HepG2 (cell line): ENCODE measurements at regions not wholly inside any gene's neighbourhood (a gene's known extent, or its start where the extent isn't known, plus 50 kb on each side); places are given as distances from the start of the nearest gene placed in this dataset.

Experiments
- EP300 ChIP-seq, 3 experiments: sonication (generic) in 1 of 3; formaldehyde crosslinking in 1 of 3; IDR thresholded peaks; 2 replicates each; pipeline versions ENCODE4 v1.5.1 to v1.6.1; 2011 to 2020; ENCODE audit warnings: low read depth in 2 of 3, low read length in 2 of 3, borderline replicate concordance in 1 of 3, improper control_type of control experiment in 1 of 3, mild to moderate bottlenecking in 1 of 3, missing genetic modification reagents in 1 of 3, moderate library complexity in 1 of 3
- FOXM1 ChIP-seq: sonication (generic); formaldehyde crosslinking; IDR thresholded peaks from 2 replicates; pipeline ENCODE4 v1.5.0; 2020; ENCODE audit warnings: missing genetic modification reagents
- FOXP1 ChIP-seq, 2 experiments: fragments of 450-650 bp in 1 of 2; IDR thresholded peaks; 2 replicates each; pipeline ENCODE4 v1.6.1; 2017 to 2018; ENCODE audit warnings: antibody characterized with exemption in 1 of 2
- HDAC2 ChIP-seq: sonication (generic); formaldehyde crosslinking; IDR thresholded peaks from 2 replicates; pipeline ENCODE4 v1.4.0; 2020; ENCODE audit warnings: missing genetic modification reagents
- PCBP1 ChIP-seq: fragments of 200-400 bp; formaldehyde crosslinking; IDR thresholded peaks from 2 replicates; pipeline ENCODE4 v1.6.1; 2017; ENCODE audit warnings: mild to moderate bottlenecking, low read depth, low read length, borderline replicate concordance
- RNF2 ChIP-seq: fragments of 450-650 bp; conservative IDR thresholded peaks from 2 replicates; pipeline ENCODE4 v1.6.1; 2016; ENCODE audit warnings: low read depth
- ZBTB8A ChIP-seq: sonication (generic); formaldehyde crosslinking; IDR thresholded peaks from 2 replicates; pipeline ENCODE4 v1.4.0; 2020; ENCODE audit warnings: mild to moderate bottlenecking, low read depth, missing genetic modification reagents, borderline replicate concordance
- ZNF768 ChIP-seq: sonication (generic); formaldehyde crosslinking; IDR thresholded peaks from 2 replicates; pipeline ENCODE4 v1.4.0; 2020; ENCODE audit warnings: missing genetic modification reagents
- TF ChIP-seq, protein P1 (sequence below): sonication (generic); formaldehyde crosslinking; IDR thresholded peaks from 2 replicates; pipeline ENCODE4 v1.4.0; 2020; ENCODE audit warnings: mild to moderate bottlenecking, missing genetic modification reagents, borderline replicate concordance
- TF ChIP-seq, protein P2 (sequence below): sonication (generic); formaldehyde crosslinking; IDR thresholded peaks from 2 replicates; pipeline ENCODE4 v1.5.1; 2020; ENCODE audit warnings: mild to moderate bottlenecking, missing genetic modification reagents, borderline replicate concordance
- TF ChIP-seq, protein P3 (sequence below): sonication (generic); formaldehyde crosslinking; IDR thresholded peaks from 2 replicates; pipeline ENCODE4 v1.8.1; 2023; ENCODE audit warnings: missing genetic modification reagents, inconsistent platforms, borderline replicate concordance
- TF ChIP-seq, protein P4 (sequence below): sonication (generic); formaldehyde crosslinking; IDR thresholded peaks from 2 replicates; pipeline ENCODE4 v1.5.0; 2020; ENCODE audit warnings: mild to moderate bottlenecking, missing genetic modification reagents, moderate library complexity

DNA sequence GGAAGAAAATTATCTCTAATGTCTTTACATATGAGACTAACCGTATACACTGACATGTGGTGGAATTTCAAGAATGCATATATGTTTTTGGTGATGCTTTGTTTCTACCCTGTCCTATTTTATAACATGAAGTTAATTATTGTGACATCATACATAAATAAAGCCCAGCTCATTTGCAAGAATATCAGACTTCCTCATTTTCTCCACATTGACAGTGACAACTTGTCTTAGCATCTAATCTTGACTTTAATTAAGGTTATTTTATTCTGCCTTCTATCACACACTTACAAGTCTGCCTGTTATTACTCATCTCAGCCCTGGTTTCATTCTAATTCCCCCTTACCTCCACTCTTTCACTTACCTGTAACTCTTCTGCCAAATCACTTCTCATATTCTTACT is 140.6 kb upstream of the STARD13 start:
- TF ChIP-seq ZNF768, result no peak
- TF ChIP-seq HDAC2 (CRISPR knock-in tag), result no peak
- no peak for TF ChIP-seq FOXM1 (CRISPR knock-in tag)
- TF ChIP-seq, protein P1, sequence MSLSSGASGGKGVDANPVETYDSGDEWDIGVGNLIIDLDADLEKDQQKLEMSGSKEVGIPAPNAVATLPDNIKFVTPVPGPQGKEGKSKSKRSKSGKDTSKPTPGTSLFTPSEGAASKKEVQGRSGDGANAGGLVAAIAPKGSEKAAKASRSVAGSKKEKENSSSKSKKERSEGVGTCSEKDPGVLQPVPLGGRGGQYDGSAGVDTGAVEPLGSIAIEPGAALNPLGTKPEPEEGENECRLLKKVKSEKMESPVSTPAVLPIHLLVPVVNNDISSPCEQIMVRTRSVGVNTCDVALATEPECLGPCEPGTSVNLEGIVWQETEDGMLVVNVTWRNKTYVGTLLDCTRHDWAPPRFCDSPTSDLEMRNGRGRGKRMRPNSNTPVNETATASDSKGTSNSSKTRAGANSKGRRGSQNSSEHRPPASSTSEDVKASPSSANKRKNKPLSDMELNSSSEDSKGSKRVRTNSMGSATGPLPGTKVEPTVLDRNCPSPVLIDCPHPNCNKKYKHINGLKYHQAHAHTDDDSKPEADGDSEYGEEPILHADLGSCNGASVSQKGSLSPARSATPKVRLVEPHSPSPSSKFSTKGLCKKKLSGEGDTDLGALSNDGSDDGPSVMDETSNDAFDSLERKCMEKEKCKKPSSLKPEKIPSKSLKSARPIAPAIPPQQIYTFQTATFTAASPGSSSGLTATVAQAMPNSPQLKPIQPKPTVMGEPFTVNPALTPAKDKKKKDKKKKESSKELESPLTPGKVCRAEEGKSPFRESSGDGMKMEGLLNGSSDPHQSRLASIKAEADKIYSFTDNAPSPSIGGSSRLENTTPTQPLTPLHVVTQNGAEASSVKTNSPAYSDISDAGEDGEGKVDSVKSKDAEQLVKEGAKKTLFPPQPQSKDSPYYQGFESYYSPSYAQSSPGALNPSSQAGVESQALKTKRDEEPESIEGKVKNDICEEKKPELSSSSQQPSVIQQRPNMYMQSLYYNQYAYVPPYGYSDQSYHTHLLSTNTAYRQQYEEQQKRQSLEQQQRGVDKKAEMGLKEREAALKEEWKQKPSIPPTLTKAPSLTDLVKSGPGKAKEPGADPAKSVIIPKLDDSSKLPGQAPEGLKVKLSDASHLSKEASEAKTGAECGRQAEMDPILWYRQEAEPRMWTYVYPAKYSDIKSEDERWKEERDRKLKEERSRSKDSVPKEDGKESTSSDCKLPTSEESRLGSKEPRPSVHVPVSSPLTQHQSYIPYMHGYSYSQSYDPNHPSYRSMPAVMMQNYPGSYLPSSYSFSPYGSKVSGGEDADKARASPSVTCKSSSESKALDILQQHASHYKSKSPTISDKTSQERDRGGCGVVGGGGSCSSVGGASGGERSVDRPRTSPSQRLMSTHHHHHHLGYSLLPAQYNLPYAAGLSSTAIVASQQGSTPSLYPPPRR (CRISPR knock-in tag), result no peak
- TF ChIP-seq, protein P2, sequence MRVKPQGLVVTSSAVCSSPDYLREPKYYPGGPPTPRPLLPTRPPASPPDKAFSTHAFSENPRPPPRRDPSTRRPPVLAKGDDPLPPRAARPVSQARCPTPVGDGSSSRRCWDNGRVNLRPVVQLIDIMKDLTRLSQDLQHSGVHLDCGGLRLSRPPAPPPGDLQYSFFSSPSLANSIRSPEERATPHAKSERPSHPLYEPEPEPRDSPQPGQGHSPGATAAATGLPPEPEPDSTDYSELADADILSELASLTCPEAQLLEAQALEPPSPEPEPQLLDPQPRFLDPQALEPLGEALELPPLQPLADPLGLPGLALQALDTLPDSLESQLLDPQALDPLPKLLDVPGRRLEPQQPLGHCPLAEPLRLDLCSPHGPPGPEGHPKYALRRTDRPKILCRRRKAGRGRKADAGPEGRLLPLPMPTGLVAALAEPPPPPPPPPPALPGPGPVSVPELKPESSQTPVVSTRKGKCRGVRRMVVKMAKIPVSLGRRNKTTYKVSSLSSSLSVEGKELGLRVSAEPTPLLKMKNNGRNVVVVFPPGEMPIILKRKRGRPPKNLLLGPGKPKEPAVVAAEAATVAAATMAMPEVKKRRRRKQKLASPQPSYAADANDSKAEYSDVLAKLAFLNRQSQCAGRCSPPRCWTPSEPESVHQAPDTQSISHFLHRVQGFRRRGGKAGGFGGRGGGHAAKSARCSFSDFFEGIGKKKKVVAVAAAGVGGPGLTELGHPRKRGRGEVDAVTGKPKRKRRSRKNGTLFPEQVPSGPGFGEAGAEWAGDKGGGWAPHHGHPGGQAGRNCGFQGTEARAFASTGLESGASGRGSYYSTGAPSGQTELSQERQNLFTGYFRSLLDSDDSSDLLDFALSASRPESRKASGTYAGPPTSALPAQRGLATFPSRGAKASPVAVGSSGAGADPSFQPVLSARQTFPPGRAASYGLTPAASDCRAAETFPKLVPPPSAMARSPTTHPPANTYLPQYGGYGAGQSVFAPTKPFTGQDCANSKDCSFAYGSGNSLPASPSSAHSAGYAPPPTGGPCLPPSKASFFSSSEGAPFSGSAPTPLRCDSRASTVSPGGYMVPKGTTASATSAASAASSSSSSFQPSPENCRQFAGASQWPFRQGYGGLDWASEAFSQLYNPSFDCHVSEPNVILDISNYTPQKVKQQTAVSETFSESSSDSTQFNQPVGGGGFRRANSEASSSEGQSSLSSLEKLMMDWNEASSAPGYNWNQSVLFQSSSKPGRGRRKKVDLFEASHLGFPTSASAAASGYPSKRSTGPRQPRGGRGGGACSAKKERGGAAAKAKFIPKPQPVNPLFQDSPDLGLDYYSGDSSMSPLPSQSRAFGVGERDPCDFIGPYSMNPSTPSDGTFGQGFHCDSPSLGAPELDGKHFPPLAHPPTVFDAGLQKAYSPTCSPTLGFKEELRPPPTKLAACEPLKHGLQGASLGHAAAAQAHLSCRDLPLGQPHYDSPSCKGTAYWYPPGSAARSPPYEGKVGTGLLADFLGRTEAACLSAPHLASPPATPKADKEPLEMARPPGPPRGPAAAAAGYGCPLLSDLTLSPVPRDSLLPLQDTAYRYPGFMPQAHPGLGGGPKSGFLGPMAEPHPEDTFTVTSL (CRISPR knock-in tag), result no peak
- no peak for TF ChIP-seq EP300 (IDR thresholded peaks at IDR 0.05; ENCODE audit: low read depth in 2 of 2, low read length in 2 of 2)
- no peak for TF ChIP-seq EP300 (CRISPR knock-in tag; IDR thresholded peaks at IDR 0.05; ENCODE audit: borderline replicate concordance)
- TF ChIP-seq RNF2, result no peak
- TF ChIP-seq ZBTB8A (CRISPR knock-in tag), result no peak
- no peak for TF ChIP-seq PCBP1
- TF ChIP-seq, protein P3, sequence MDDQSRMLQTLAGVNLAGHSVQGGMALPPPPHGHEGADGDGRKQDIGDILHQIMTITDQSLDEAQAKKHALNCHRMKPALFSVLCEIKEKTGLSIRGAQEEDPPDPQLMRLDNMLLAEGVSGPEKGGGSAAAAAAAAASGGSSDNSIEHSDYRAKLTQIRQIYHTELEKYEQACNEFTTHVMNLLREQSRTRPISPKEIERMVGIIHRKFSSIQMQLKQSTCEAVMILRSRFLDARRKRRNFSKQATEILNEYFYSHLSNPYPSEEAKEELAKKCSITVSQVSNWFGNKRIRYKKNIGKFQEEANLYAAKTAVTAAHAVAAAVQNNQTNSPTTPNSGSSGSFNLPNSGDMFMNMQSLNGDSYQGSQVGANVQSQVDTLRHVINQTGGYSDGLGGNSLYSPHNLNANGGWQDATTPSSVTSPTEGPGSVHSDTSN, result no peak
- TF ChIP-seq, protein P4, sequence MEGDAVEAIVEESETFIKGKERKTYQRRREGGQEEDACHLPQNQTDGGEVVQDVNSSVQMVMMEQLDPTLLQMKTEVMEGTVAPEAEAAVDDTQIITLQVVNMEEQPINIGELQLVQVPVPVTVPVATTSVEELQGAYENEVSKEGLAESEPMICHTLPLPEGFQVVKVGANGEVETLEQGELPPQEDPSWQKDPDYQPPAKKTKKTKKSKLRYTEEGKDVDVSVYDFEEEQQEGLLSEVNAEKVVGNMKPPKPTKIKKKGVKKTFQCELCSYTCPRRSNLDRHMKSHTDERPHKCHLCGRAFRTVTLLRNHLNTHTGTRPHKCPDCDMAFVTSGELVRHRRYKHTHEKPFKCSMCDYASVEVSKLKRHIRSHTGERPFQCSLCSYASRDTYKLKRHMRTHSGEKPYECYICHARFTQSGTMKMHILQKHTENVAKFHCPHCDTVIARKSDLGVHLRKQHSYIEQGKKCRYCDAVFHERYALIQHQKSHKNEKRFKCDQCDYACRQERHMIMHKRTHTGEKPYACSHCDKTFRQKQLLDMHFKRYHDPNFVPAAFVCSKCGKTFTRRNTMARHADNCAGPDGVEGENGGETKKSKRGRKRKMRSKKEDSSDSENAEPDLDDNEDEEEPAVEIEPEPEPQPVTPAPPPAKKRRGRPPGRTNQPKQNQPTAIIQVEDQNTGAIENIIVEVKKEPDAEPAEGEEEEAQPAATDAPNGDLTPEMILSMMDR (CRISPR knock-in tag), result no peak
- no peak for TF ChIP-seq FOXP1 (IDR thresholded peaks at IDR 0.05)
- no peak for TF ChIP-seq FOXP1 (CRISPR knock-in tag; IDR thresholded peaks at IDR 0.05)
